Hepatocyte (in vitro differentiated cells): ENCODE measurements at regions not wholly inside any gene's neighbourhood (a gene's known extent, or its start where the extent isn't known, plus 50 kb on each side); places are given as distances from the start of the nearest gene placed in this dataset.
A peak's percentile ranks its signal among the peaks of the same experiment; 100 is the strongest.

ENCODE experiments used
- DNase-seq: peaks from one replicate; pipeline ENCODE4 v3.0.0-alpha.2; 2016; ENCODE audit warnings: low spot score
- H2AFZ ChIP-seq: fragments of 200-600 bp; sonication (generic); 2 replicates; pipeline ENCODE4 v1.6.0; 2016; ENCODE audit warnings: antibody characterized with exemption, mild to moderate bottlenecking
- H3K27ac ChIP-seq: fragments of 200-600 bp; sonication (generic); 2 replicates; pipeline ENCODE4 v1.5.1; 2016; ENCODE audit warnings: mild to moderate bottlenecking
- H3K27me3 ChIP-seq: fragments of 200-600 bp; sonication (generic); 2 replicates; pipeline ENCODE4 v1.6.1; 2016
- H3K36me3 ChIP-seq: fragments of 200-600 bp; sonication (generic); replicated peaks from 2 replicates; pipeline ENCODE4 v1.5.1; 2016; ENCODE audit warnings: low read depth; ENCODE audit not compliant: insufficient read depth
- H3K4me1 ChIP-seq: fragments of 200-600 bp; sonication (generic); 2 replicates; pipeline ENCODE4 v1.5.1; 2016; ENCODE audit warnings: mild to moderate bottlenecking, moderate library complexity; ENCODE audit not compliant: insufficient read depth
- H3K4me2 ChIP-seq: fragments of 200-600 bp; sonication (generic); 2 replicates; pipeline ENCODE4 v1.6.0; 2016
- H3K4me3 ChIP-seq: fragments of 200-600 bp; sonication (generic); 2 replicates; pipeline ENCODE4 v1.5.1; 2016; ENCODE audit warnings: mild to moderate bottlenecking
- H3K79me2 ChIP-seq: fragments of 200-600 bp; sonication (generic); 2 replicates; pipeline ENCODE4 v1.6.0; 2017; ENCODE audit warnings: mild to moderate bottlenecking
- H3K9me2 ChIP-seq: fragments of 200-600 bp; sonication (generic); replicated peaks from 2 replicates; pipeline ENCODE4 v1.6.0; 2017; ENCODE audit warnings: mild to moderate bottlenecking; ENCODE audit not compliant: insufficient read depth
- H3K9me3 ChIP-seq: fragments of 200-600 bp; sonication (generic); 2 replicates; pipeline ENCODE4 v1.5.1; 2016; ENCODE audit warnings: low read depth, mild to moderate bottlenecking
- H4K20me1 ChIP-seq: fragments of 200-600 bp; sonication (generic); 2 replicates; pipeline ENCODE4 v1.6.0; 2016; ENCODE audit warnings: mild to moderate bottlenecking; ENCODE audit not compliant: insufficient read depth, poor library complexity, severe bottlenecking
- EZH2 ChIP-seq: fragments of 200-600 bp; sonication (generic); IDR thresholded peaks from 2 replicates; pipeline ENCODE4 v1.6.1; 2016; ENCODE audit warnings: antibody characterized with exemption, mild to moderate bottlenecking, borderline replicate concordance
- EZH2phosphoT487 ChIP-seq: fragments of 200-600 bp; sonication (generic); IDR thresholded peaks from one replicate; pipeline ENCODE4 v1.6.1; 2018; ENCODE audit warnings: antibody characterized with exemption, mild to moderate bottlenecking, low read depth, moderate library complexity; ENCODE audit not compliant: unreplicated experiment, severe bottlenecking
- WGBS: methylation state at CpG from one replicate; pipeline ENCODE4 v1.1.6; 2016; ENCODE audit warnings: low lambda C conversion rate; ENCODE audit errors: missing lambda C conversion rate; 5-methylcytosine and 5-hydroxymethylcytosine counted together
- TF ChIP-seq, protein P1 (sequence below): fragments of 200-600 bp; sonication (generic); IDR thresholded peaks from 2 replicates; pipeline ENCODE4 v1.5.1; 2016; ENCODE audit warnings: antibody characterized with exemption, mild to moderate bottlenecking; ENCODE audit not compliant: poor library complexity

DNA sequence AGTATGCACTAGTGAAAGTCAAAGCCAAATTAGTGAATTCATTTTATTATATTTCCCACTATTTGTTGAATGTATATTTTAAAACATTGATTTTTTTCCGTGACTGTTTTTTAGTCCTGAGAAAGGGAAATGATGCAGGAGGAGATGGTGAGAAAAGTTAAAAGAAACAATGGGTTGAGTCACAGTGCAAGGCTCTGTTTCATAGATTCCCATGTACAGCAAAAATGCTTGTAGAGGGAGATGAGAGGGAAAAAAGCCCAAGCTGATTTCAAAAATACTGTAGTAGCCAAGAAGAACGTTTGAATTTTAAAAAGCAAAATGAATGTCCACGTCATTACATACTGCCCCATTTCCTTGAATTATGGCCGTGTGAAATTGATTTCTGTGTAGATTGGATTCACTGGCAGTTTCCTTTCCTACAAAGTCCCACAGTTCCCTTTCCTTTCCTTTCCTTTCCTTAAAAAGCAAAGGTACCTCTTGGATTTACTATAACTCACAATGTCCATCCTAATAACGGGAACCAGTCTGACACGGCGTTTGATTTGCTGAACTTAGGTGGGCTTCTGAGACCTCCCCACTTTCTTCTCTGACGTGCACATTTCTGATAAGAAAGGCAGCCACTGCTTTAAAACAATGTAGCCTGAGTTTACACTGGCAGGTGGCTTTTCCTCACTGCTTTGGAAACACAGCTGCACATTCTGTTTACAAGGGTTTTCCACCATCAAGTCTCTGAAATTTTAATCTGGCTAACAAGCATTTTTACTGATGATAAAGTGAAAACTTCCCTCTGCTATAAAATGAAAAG, 63.7 kb downstream of the SPCS3 start:
- Histone ChIP-seq H3K27ac (no peak overlapping the region), H3K4me2 (peak overlapping the region; percentile 13)
- DNase-seq = no peak

DNA sequence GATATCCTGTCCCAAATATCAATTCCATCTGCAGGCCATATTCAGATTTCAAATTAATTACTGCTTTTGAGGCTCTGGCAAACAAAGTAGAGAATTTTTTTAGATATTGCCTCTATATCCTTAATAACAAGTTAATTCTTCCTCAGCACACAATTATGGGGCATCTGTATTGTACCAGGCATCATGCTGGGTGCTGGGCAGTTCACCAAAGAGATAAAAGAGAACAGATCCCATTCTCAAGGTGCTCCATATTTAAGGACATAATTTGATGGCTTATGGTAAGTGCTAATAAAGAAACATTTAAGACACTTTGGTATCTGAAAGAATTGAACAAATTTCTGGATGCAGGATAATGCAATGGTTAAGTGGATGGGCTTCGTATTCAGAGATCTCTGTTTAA, 65.8 kb downstream of the SPCS3 start:
- no peak overlapping the region for H2AFZ ChIP-seq
- H3K9me2 ChIP-seq = no peaks in the 10 kb centered on the region
- no peak for DNase-seq
- H3K9me3 ChIP-seq = no peaks in the 10 kb centered on the region
- 92% methylated on average over 1 of the region's 1 CpG for WGBS
- no peaks in the 10 kb centered on the region for H4K20me1 ChIP-seq
- no peak overlapping the region for H3K27ac ChIP-seq
- H3K4me1 ChIP-seq = no peaks in the 10 kb centered on the region
- no peaks in the 10 kb centered on the region for H3K36me3 ChIP-seq
- no peak for TF ChIP-seq EZH2phosphoT487
- TF ChIP-seq, protein P1, sequence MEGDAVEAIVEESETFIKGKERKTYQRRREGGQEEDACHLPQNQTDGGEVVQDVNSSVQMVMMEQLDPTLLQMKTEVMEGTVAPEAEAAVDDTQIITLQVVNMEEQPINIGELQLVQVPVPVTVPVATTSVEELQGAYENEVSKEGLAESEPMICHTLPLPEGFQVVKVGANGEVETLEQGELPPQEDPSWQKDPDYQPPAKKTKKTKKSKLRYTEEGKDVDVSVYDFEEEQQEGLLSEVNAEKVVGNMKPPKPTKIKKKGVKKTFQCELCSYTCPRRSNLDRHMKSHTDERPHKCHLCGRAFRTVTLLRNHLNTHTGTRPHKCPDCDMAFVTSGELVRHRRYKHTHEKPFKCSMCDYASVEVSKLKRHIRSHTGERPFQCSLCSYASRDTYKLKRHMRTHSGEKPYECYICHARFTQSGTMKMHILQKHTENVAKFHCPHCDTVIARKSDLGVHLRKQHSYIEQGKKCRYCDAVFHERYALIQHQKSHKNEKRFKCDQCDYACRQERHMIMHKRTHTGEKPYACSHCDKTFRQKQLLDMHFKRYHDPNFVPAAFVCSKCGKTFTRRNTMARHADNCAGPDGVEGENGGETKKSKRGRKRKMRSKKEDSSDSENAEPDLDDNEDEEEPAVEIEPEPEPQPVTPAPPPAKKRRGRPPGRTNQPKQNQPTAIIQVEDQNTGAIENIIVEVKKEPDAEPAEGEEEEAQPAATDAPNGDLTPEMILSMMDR = no peak
- no peak for TF ChIP-seq EZH2
- H3K79me2 ChIP-seq = no peaks in the 10 kb centered on the region
- H3K4me3 ChIP-seq = no peak overlapping the region
- no peaks in the 10 kb centered on the region for H3K27me3 ChIP-seq
- no peak overlapping the region for H3K4me2 ChIP-seq

More for the DNA sequence above, 63.7 kb downstream of the SPCS3 start:
- Histone ChIP-seq H2AFZ (no peak overlapping the region), H3K27me3 (no peaks in the 10 kb centered on the region), H3K36me3 (no peaks in the 10 kb centered on the region), H4K20me1 (no peaks in the 10 kb centered on the region), H3K9me2 (no peaks in the 10 kb centered on the region), H3K4me3 (no peak overlapping the region), H3K9me3 (no peaks in the 10 kb centered on the region), H3K4me1 (no peaks in the 10 kb centered on the region), H3K79me2 (no peaks in the 10 kb centered on the region)
- TF ChIP-seq EZH2phosphoT487 = no peak
- no peak for TF ChIP-seq EZH2
- TF ChIP-seq, protein P1 = no peak
- WGBS = 62% methylated on average over 8 of the region's 8 CpGs

DNA sequence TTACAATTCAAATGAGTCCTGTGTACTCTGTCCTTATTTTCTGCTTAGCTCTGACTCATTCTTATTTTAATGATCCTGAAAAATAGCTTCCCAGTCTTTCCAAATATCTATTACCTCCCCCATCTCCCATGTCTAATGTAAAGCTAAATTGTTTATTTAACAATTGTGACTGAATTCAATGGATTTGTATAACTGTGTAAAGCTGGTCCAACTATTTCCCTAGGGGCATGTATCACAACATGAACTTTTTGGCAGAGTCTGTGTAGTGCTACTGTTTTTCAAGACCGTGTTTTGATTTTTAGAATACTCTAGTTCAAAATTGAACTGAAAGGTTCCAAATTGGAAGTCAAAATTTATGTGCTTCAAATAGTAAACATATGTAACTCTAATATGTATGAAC, 67.8 kb downstream of the SPCS3 start:
- Histone ChIP-seq H3K79me2 (no peaks in the 10 kb centered on the region), H3K9me3 (no peaks in the 10 kb centered on the region), H3K9me2 (no peaks in the 10 kb centered on the region), H3K27me3 (no peaks in the 10 kb centered on the region), H3K4me3 (no peak overlapping the region), H3K4me2 (no peak overlapping the region), H3K4me1 (no peaks in the 10 kb centered on the region), H2AFZ (no peak overlapping the region), H4K20me1 (no peaks in the 10 kb centered on the region), H3K27ac (no peak overlapping the region), H3K36me3 (no peaks in the 10 kb centered on the region)
- no peak for TF ChIP-seq EZH2phosphoT487
- no peak for TF ChIP-seq EZH2
- TF ChIP-seq, protein P1 = no peak
- 59% methylated on average over 1 of the region's 1 CpG for WGBS
- no peak for DNase-seq
